ENCODE measurements at regions not wholly inside any gene's neighbourhood (a gene's known extent, or its start where the extent isn't known, plus 50 kb on each side); places are given as distances from the start of the nearest gene placed in this dataset.

DNA sequence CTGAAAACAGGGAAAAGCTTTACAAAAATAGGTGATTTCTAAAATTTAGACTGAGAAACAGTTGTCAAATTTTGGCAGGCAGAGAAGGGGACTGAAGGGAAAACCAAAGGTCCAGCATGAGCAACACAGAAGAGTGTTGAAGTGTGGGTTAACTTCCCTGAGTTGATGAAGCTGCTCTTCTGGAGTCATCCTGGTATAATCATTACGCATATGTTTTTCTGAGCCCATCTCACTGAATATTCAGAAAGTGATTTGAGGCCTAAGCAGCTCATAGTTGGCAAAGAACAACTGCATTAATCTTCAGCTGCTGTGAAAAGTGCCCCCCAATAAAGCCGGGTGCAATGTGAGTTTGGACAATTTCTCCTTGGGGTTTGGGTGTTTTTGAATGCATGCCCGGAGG lies 115.0 kb upstream of the RBBP6 start:
- H3K27ac ChIP-seq (ENCODE audit: insufficient read depth, low read length), result no peak overlapping the region
- no peaks in the 10 kb centered on the region for H3K4me1 ChIP-seq (ENCODE audit: control insufficient read depth, extremely low read depth, insufficient read depth, low read length)
- no peaks in the 10 kb centered on the region for H3K36me3 ChIP-seq (ENCODE audit: control insufficient read depth, insufficient read depth, low read length)
- H3K4me2 ChIP-seq (ENCODE audit: extremely low read depth, insufficient read depth, low read length), result no peak overlapping the region
- no peak for DNase-seq (ENCODE audit: low read depth in 2 of 2)
- no peak overlapping the region for H3K4me3 ChIP-seq (replicated peaks in 1 of 4; ENCODE audit: control extremely low read depth in 1 of 4, insufficient read depth in 1 of 4, low read depth in 3 of 4, low read length in 4 of 4)
- no peaks in the 10 kb centered on the region for H3K79me2 ChIP-seq (ENCODE audit: control insufficient read depth, insufficient read depth, low read length)
- no peaks in the 10 kb centered on the region for H4K20me1 ChIP-seq (ENCODE audit: control insufficient read depth, extremely low read depth, insufficient read depth, low read length)
- no peak overlapping the region for H3K9ac ChIP-seq (ENCODE audit: insufficient read depth, low read length)
- no peak overlapping the region for H2AFZ ChIP-seq (ENCODE audit: low read length)
- no peaks in the 10 kb centered on the region for H3K9me3 ChIP-seq (ENCODE audit: control insufficient read depth, insufficient read depth, low read depth, low read length)
- H3K27me3 ChIP-seq (ENCODE audit: control insufficient read depth, insufficient read depth, low read length), result no peaks in the 10 kb centered on the region
- TF ChIP-seq EZH2 (IDR thresholded peaks at IDR 0.05; ENCODE audit: low read length, missing control alignments), result no peak
- TF ChIP-seq, protein P1, sequence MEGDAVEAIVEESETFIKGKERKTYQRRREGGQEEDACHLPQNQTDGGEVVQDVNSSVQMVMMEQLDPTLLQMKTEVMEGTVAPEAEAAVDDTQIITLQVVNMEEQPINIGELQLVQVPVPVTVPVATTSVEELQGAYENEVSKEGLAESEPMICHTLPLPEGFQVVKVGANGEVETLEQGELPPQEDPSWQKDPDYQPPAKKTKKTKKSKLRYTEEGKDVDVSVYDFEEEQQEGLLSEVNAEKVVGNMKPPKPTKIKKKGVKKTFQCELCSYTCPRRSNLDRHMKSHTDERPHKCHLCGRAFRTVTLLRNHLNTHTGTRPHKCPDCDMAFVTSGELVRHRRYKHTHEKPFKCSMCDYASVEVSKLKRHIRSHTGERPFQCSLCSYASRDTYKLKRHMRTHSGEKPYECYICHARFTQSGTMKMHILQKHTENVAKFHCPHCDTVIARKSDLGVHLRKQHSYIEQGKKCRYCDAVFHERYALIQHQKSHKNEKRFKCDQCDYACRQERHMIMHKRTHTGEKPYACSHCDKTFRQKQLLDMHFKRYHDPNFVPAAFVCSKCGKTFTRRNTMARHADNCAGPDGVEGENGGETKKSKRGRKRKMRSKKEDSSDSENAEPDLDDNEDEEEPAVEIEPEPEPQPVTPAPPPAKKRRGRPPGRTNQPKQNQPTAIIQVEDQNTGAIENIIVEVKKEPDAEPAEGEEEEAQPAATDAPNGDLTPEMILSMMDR (conservative IDR thresholded peaks at IDR 0.05 in 1 of 2, IDR thresholded peaks at IDR 0.05 in 1 of 2; ENCODE audit: low read depth in 1 of 2, low read length in 2 of 2), result no peak

DNA sequence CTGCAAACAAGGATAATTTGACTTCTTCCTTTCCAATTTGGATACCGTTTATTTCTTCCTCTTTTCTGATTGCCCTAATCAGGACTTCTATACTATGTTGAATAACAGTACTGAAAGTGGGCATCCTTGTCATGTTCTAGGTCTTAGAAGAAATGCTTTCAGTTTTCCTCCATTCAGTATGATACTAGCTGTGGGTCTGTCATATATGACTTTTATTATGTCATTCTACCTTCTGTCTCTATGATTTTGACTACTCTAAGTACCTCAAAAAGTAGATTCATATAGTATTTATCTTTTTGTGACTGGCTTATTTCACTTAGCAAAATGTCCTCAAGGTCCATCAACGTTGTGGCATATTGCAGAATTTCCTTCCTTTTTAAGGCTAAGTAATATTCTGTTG lies 111.5 kb upstream of the RBBP6 start:
- no peak for DNase-seq (ENCODE audit: low read depth in 2 of 2)
- no peaks in the 10 kb centered on the region for H4K20me1 ChIP-seq (ENCODE audit: control insufficient read depth, extremely low read depth, insufficient read depth, low read length)
- H3K36me3 ChIP-seq (ENCODE audit: control insufficient read depth, insufficient read depth, low read length), result no peaks in the 10 kb centered on the region
- no peak overlapping the region for H3K27ac ChIP-seq (ENCODE audit: insufficient read depth, low read length)
- no peak overlapping the region for H3K4me2 ChIP-seq (ENCODE audit: extremely low read depth, insufficient read depth, low read length)
- H3K4me3 ChIP-seq (replicated peaks in 1 of 4; ENCODE audit: control extremely low read depth in 1 of 4, insufficient read depth in 1 of 4, low read depth in 3 of 4, low read length in 4 of 4), result no peak overlapping the region
- H3K27me3 ChIP-seq (ENCODE audit: control insufficient read depth, insufficient read depth, low read length), result no peaks in the 10 kb centered on the region
- H2AFZ ChIP-seq (ENCODE audit: low read length), result no peak overlapping the region
- H3K79me2 ChIP-seq (ENCODE audit: control insufficient read depth, insufficient read depth, low read length), result no peaks in the 10 kb centered on the region
- H3K4me1 ChIP-seq (ENCODE audit: control insufficient read depth, extremely low read depth, insufficient read depth, low read length), result no peaks in the 10 kb centered on the region
- TF ChIP-seq EZH2 (IDR thresholded peaks at IDR 0.05; ENCODE audit: low read length, missing control alignments), result no peak
- TF ChIP-seq, protein P1 (conservative IDR thresholded peaks at IDR 0.05 in 1 of 2, IDR thresholded peaks at IDR 0.05 in 1 of 2; ENCODE audit: low read depth in 1 of 2, low read length in 2 of 2), result no peak
- H3K9me3 ChIP-seq (ENCODE audit: control insufficient read depth, insufficient read depth, low read depth, low read length), result no peaks in the 10 kb centered on the region
- no peak overlapping the region for H3K9ac ChIP-seq (ENCODE audit: insufficient read depth, low read length)

DNA sequence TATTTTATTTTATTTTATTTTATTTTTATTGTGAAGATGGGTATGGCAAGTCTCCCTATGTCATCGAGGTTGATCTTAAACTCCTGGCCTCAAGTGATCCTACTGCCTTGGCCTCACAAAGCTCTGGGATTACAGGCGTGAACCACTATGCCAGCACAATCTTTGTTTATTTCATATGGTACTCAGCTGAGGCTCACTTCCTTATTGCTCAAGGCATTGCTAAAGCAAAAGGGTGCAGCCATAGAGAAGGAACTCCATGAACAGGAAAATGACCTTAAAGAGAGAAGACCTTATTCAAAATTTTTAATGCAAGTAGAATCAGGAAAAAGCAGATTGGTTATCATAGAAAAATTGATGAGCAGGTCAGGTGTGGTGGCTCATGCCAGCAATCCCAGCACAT lies 110.6 kb upstream of the RBBP6 start:
- Histone ChIP-seq H2AFZ (ENCODE audit: low read length) (no peak overlapping the region), H3K79me2 (ENCODE audit: control insufficient read depth, insufficient read depth, low read length) (no peaks in the 10 kb centered on the region), H3K27ac (ENCODE audit: insufficient read depth, low read length) (no peak overlapping the region), H3K4me2 (ENCODE audit: extremely low read depth, insufficient read depth, low read length) (no peak overlapping the region), H3K27me3 (ENCODE audit: control insufficient read depth, insufficient read depth, low read length) (no peaks in the 10 kb centered on the region), H3K4me3 (replicated peaks in 1 of 4; ENCODE audit: control extremely low read depth in 1 of 4, insufficient read depth in 1 of 4, low read depth in 3 of 4, low read length in 4 of 4) (no peak overlapping the region), H4K20me1 (ENCODE audit: control insufficient read depth, extremely low read depth, insufficient read depth, low read length) (no peaks in the 10 kb centered on the region), H3K9ac (ENCODE audit: insufficient read depth, low read length) (no peak overlapping the region), H3K4me1 (ENCODE audit: control insufficient read depth, extremely low read depth, insufficient read depth, low read length) (no peaks in the 10 kb centered on the region), H3K36me3 (ENCODE audit: control insufficient read depth, insufficient read depth, low read length) (no peaks in the 10 kb centered on the region), H3K9me3 (ENCODE audit: control insufficient read depth, insufficient read depth, low read depth, low read length) (no peaks in the 10 kb centered on the region)
- TF ChIP-seq, protein P1 (conservative IDR thresholded peaks at IDR 0.05 in 1 of 2, IDR thresholded peaks at IDR 0.05 in 1 of 2; ENCODE audit: low read depth in 1 of 2, low read length in 2 of 2), result no peak
- TF ChIP-seq EZH2 (IDR thresholded peaks at IDR 0.05; ENCODE audit: low read length, missing control alignments), result no peak
- DNase-seq (ENCODE audit: low read depth in 2 of 2), result no peak
